CD4-positive, alpha-beta T cell (primary cell): ENCODE measurements at regions not wholly inside any gene's neighbourhood (a gene's known extent, or its start where the extent isn't known, plus 50 kb on each side); places are given as distances from the start of the nearest gene placed in this dataset.
"Not testable (repeated sequence)": the region's sequence is repeated elsewhere in the genome, so short reads cannot be mapped to it uniquely, and the experiment has no call there.

Experiments
- ATAC-seq: fragments of 200-7000 bp; cut with Tn5 transposase; one replicate; pipeline ENCODE4 v1.10.0; 2022; ENCODE audit warnings: mild to moderate bottlenecking; ENCODE audit not compliant: poor library complexity
- CTCF ChIA-PET: fragments of 350-600 bp; sonication (Branson Sonifier 250); formaldehyde crosslinking; loops from one replicate; lab custom pipeline; 2021; ENCODE audit warnings: antibody characterized with exemption, inconsistent platforms; lab: Charles Lee
- POLR2A ChIA-PET: fragments of 350-600 bp; sonication (Branson Sonifier 250); formaldehyde crosslinking; loops from one replicate; lab custom pipeline; 2021; ENCODE audit warnings: antibody characterized with exemption, inconsistent platforms; lab: Charles Lee
- DNase-seq, 14 experiments: peaks; one replicate each; pipeline ENCODE4 v3.0.0-alpha.2; 2013 to 2020; ENCODE audit warnings: mixed read lengths in 2 of 14
- H3K27ac ChIP-seq, 2 donors: one replicate each; pipeline versions ENCODE4 v1.5.1 to v1.7.0; 2013; ENCODE audit warnings: low read length in 2 of 2, low read depth in 1 of 2, mild to moderate bottlenecking in 1 of 2
- H3K27me3 ChIP-seq, 2 experiments: 1 replicate in 1 of 2; 2 replicates in 1 of 2; pipeline versions ENCODE4 v1.6.1 to v1.7.0; 2013; ENCODE audit warnings: low read length in 2 of 2, control low read depth in 1 of 2, mild to moderate bottlenecking in 1 of 2, moderate library complexity in 1 of 2; ENCODE audit not compliant: insufficient read depth in 2 of 2, control insufficient read depth in 1 of 2
- H3K36me3 ChIP-seq: one replicate; pipeline ENCODE4 v1.6.1; 2013; ENCODE audit warnings: low read length, control low read depth; ENCODE audit not compliant: insufficient read depth
- H3K4me1 ChIP-seq: one replicate; pipeline ENCODE4 v1.6.1; 2013; ENCODE audit warnings: low read length, control low read depth; ENCODE audit not compliant: insufficient read depth
- H3K4me3 ChIP-seq: one replicate; pipeline ENCODE4 v1.5.1; 2013; ENCODE audit warnings: mild to moderate bottlenecking, low read length, moderate library complexity
- H3K9me3 ChIP-seq, 2 experiments: 1 replicate in 1 of 2; 2 replicates in 1 of 2; pipeline versions ENCODE4 v1.6.1 to v1.7.0; 2013; ENCODE audit warnings: low read length in 2 of 2, mild to moderate bottlenecking in 2 of 2, control low read depth in 1 of 2, moderate library complexity in 1 of 2; ENCODE audit not compliant: control insufficient read depth in 1 of 2, insufficient read depth in 1 of 2
- H3K27ac Mint-ChIP-seq: one replicate; pipeline ENCODE4 v1.8.0; 2020; ENCODE audit warnings: mixed read lengths
- H3K27me3 Mint-ChIP-seq: one replicate; pipeline ENCODE4 v1.8.0; 2021; ENCODE audit warnings: mixed read lengths
- H3K36me3 Mint-ChIP-seq: one replicate; pipeline ENCODE4 v1.8.0; 2021; ENCODE audit warnings: low read depth, mixed read lengths
- H3K4me1 Mint-ChIP-seq: one replicate; pipeline ENCODE4 v1.8.0; 2021; ENCODE audit warnings: low read depth, mixed read lengths
- H3K4me3 Mint-ChIP-seq: one replicate; pipeline ENCODE4 v1.8.0; 2020; ENCODE audit warnings: mild to moderate bottlenecking, mixed read lengths
- H3K9me3 Mint-ChIP-seq: one replicate; pipeline ENCODE4 v1.8.0; 2020; ENCODE audit warnings: mixed read lengths
- intact Hi-C, 2 experiments: fragments of 100-400 bp; cut with DNase I in 1 of 2; cut with micrococcal nuclease in 1 of 2; formaldehyde crosslinking; loops; one replicate each; pipeline versions ENCODE4 v1.15.1 to v1.9.0; 2023 to 2025; cut with DNase I, micrococcal nuclease

GRCh38 chr9:42340435-42340723 lies 156.9 kb downstream of the SPATA31A6 start:
- H3K9me3 ChIP-seq, H3K27ac Mint-ChIP-seq, H3K4me3 Mint-ChIP-seq, H3K4me1 ChIP-seq, ATAC-seq, H3K4me1 Mint-ChIP-seq, intact Hi-C loops, H3K27me3 ChIP-seq, H3K27ac ChIP-seq, H3K27me3 Mint-ChIP-seq, H3K36me3 Mint-ChIP-seq, CTCF ChIA-PET, DNase-seq, H3K9me3 Mint-ChIP-seq, POLR2A ChIA-PET, H3K4me3 ChIP-seq, H3K36me3 ChIP-seq: not testable (repeated sequence)

- H3K36me3 Mint-ChIP-seq, H3K36me3 ChIP-seq, DNase-seq, H3K27me3 Mint-ChIP-seq, POLR2A ChIA-PET, H3K9me3 Mint-ChIP-seq, H3K27ac ChIP-seq, ATAC-seq, H3K4me1 ChIP-seq, CTCF ChIA-PET, H3K27ac Mint-ChIP-seq, H3K4me1 Mint-ChIP-seq, H3K27me3 ChIP-seq, intact Hi-C loops, H3K9me3 ChIP-seq, H3K4me3 ChIP-seq, H3K4me3 Mint-ChIP-seq: not testable (repeated sequence)
Observed at GRCh38 chr9:42341860-42342259, 158.4 kb downstream of the SPATA31A6 start.

GRCh38 chr9:42342297-42342696 lies 158.8 kb downstream of the SPATA31A6 start:
- H3K9me3 Mint-ChIP-seq, H3K27me3 Mint-ChIP-seq, H3K36me3 ChIP-seq, H3K27me3 ChIP-seq, H3K4me1 ChIP-seq, H3K27ac ChIP-seq, POLR2A ChIA-PET, H3K4me3 ChIP-seq, intact Hi-C loops, H3K27ac Mint-ChIP-seq, H3K36me3 Mint-ChIP-seq, ATAC-seq, CTCF ChIA-PET, H3K9me3 ChIP-seq, H3K4me1 Mint-ChIP-seq, H3K4me3 Mint-ChIP-seq, DNase-seq: not testable (repeated sequence)

- H3K4me1 Mint-ChIP-seq, H3K27ac Mint-ChIP-seq, CTCF ChIA-PET: not testable (repeated sequence)
Observed at GRCh38 chr9:42344508-42344907, 161.0 kb downstream of the SPATA31A6 start.

GRCh38 chr9:42346916-42347315 lies 163.5 kb downstream of the SPATA31A6 start:
- H3K36me3 ChIP-seq, H3K4me1 Mint-ChIP-seq, ATAC-seq, H3K27me3 Mint-ChIP-seq, H3K4me1 ChIP-seq, H3K9me3 ChIP-seq, intact Hi-C loops, H3K36me3 Mint-ChIP-seq, H3K27me3 ChIP-seq, H3K27ac Mint-ChIP-seq, H3K4me3 ChIP-seq, H3K27ac ChIP-seq, H3K4me3 Mint-ChIP-seq, DNase-seq, H3K9me3 Mint-ChIP-seq, POLR2A ChIA-PET, CTCF ChIA-PET: not testable (repeated sequence)

More at GRCh38 chr9:42344508-42344907, 161.0 kb downstream of the SPATA31A6 start:
- H3K9me3 ChIP-seq, ATAC-seq, POLR2A ChIA-PET, H3K27me3 Mint-ChIP-seq, H3K9me3 Mint-ChIP-seq, H3K4me3 ChIP-seq, H3K4me1 ChIP-seq, H3K4me3 Mint-ChIP-seq, H3K36me3 ChIP-seq, H3K27ac ChIP-seq, H3K27me3 ChIP-seq, DNase-seq, intact Hi-C loops, H3K36me3 Mint-ChIP-seq: not testable (repeated sequence)

- H3K27ac Mint-ChIP-seq, H3K4me1 Mint-ChIP-seq, CTCF ChIA-PET, intact Hi-C loops, H3K4me3 ChIP-seq, H3K36me3 Mint-ChIP-seq, DNase-seq, ATAC-seq, H3K27me3 ChIP-seq, H3K9me3 ChIP-seq, H3K27ac ChIP-seq, H3K4me1 ChIP-seq, H3K36me3 ChIP-seq, H3K4me3 Mint-ChIP-seq, POLR2A ChIA-PET, H3K27me3 Mint-ChIP-seq, H3K9me3 Mint-ChIP-seq: not testable (repeated sequence)
Observed at GRCh38 chr9:42349181-42349580, 165.7 kb downstream of the SPATA31A6 start.

GRCh38 chr9:42350412-42350811 lies 167.0 kb downstream of the SPATA31A6 start:
- H3K9me3 ChIP-seq, H3K36me3 ChIP-seq, H3K27me3 ChIP-seq, POLR2A ChIA-PET, H3K27ac Mint-ChIP-seq, H3K27ac ChIP-seq, H3K36me3 Mint-ChIP-seq, ATAC-seq, intact Hi-C loops, H3K27me3 Mint-ChIP-seq, H3K4me1 Mint-ChIP-seq, H3K4me3 ChIP-seq, H3K9me3 Mint-ChIP-seq, DNase-seq, H3K4me3 Mint-ChIP-seq, H3K4me1 ChIP-seq, CTCF ChIA-PET: not testable (repeated sequence)
